ENCODE measurements at regions not wholly inside any gene's neighbourhood (a gene's known extent, or its start where the extent isn't known, plus 50 kb on each side); places are given as distances from the start of the nearest gene placed in this dataset.

GRCh38 chr2:12795851-12796250 is 79.1 kb downstream of the TRIB2 start:
- DNase-seq (ENCODE audit: extremely low read depth in 1 of 2, low read depth in 1 of 2): no peak

- no peak for DNase-seq (ENCODE audit: extremely low read depth in 1 of 2, low read depth in 1 of 2)
These were observed 79.9 kb downstream of the TRIB2 start for GRCh38 chr2:12796657-12797056.

- no peak for DNase-seq (ENCODE audit: extremely low read depth in 1 of 2, low read depth in 1 of 2)
These were observed 81.1 kb downstream of the TRIB2 start for GRCh38 chr2:12797815-12798214.

GRCh38 chr2:12803607-12804006 is 86.9 kb downstream of the TRIB2 start:
- DNase-seq (ENCODE audit: extremely low read depth in 1 of 2, low read depth in 1 of 2): no peak

- no peak for DNase-seq (ENCODE audit: extremely low read depth in 1 of 2, low read depth in 1 of 2)
These were observed 87.5 kb downstream of the TRIB2 start for GRCh38 chr2:12804091-12804856.

- DNase-seq (ENCODE audit: extremely low read depth in 1 of 2, low read depth in 1 of 2): no peak
These were observed 88.3 kb downstream of the TRIB2 start for GRCh38 chr2:12805033-12805432.

- no peak for DNase-seq (ENCODE audit: extremely low read depth in 1 of 2, low read depth in 1 of 2)
These were observed 90.0 kb downstream of the TRIB2 start for GRCh38 chr2:12806549-12807242.

- DNase-seq (ENCODE audit: extremely low read depth in 1 of 2, low read depth in 1 of 2): no peak
These were observed 91.4 kb downstream of the TRIB2 start for GRCh38 chr2:12807907-12808810.

GRCh38 chr2:12809526-12809925 is 92.8 kb downstream of the TRIB2 start:
- no peak for DNase-seq (ENCODE audit: extremely low read depth in 1 of 2, low read depth in 1 of 2)

- DNase-seq (ENCODE audit: extremely low read depth in 1 of 2, low read depth in 1 of 2): no peak
These were observed 95.2 kb downstream of the TRIB2 start for GRCh38 chr2:12811916-12812315.

- no peak for DNase-seq (ENCODE audit: extremely low read depth in 1 of 2, low read depth in 1 of 2)
These were observed 96.4 kb downstream of the TRIB2 start for GRCh38 chr2:12813166-12813565.

GRCh38 chr2:12816379-12817306 is 99.9 kb downstream of the TRIB2 start:
- DNase-seq (ENCODE audit: extremely low read depth in 1 of 2, low read depth in 1 of 2): no peak

- DNase-seq (ENCODE audit: extremely low read depth in 1 of 2, low read depth in 1 of 2): no peak
These were observed 101.1 kb downstream of the TRIB2 start for GRCh38 chr2:12817870-12818269.

- DNase-seq (ENCODE audit: extremely low read depth in 1 of 2, low read depth in 1 of 2): no peak
These were observed 101.8 kb downstream of the TRIB2 start for GRCh38 chr2:12818416-12819102.

GRCh38 chr2:12819103-12819475 is 102.4 kb downstream of the TRIB2 start:
- no peak for DNase-seq (ENCODE audit: extremely low read depth in 1 of 2, low read depth in 1 of 2)

- DNase-seq (ENCODE audit: extremely low read depth in 1 of 2, low read depth in 1 of 2): no peak
These were observed 103.0 kb downstream of the TRIB2 start for GRCh38 chr2:12819721-12820120.

- peak in 1 of 2 donors; percentile 20 for DNase-seq (ENCODE audit: extremely low read depth in 1 of 2, low read depth in 1 of 2)
These were observed 104.9 kb downstream of the TRIB2 start for GRCh38 chr2:12821656-12822055.

GRCh38 chr2:12824351-12824777 is 107.6 kb downstream of the TRIB2 start:
- no peak for DNase-seq (ENCODE audit: extremely low read depth in 1 of 2, low read depth in 1 of 2)

GRCh38 chr2:12824778-12825379 is 108.1 kb downstream of the TRIB2 start:
- no peak for DNase-seq (ENCODE audit: extremely low read depth in 1 of 2, low read depth in 1 of 2)
